SK-N-SH (cell line): ENCODE measurements at regions not wholly inside any gene's neighbourhood (a gene's known extent, or its start where the extent isn't known, plus 50 kb on each side); places are given as distances from the start of the nearest gene placed in this dataset.

Source experiments
- CTCF ChIA-PET: fragments of 300-600, 350-600 bp; formaldehyde crosslinking; extraction: SDS; loops from one replicate; lab custom pipeline; 2021; lab: Yijun Ruan, JAX
- POLR2A ChIA-PET: fragments of 350-600 bp; sonication (Branson Sonifier 250); formaldehyde crosslinking; extraction: SDS; loops from one replicate; lab custom pipeline; 2020; ENCODE audit warnings: antibody characterized with exemption, inconsistent platforms; lab: Yijun Ruan, JAX
- DNase-seq: peaks from one replicate; pipeline ENCODE4 v3.0.0; 2012
- H2AFZ ChIP-seq: fragments of 200-600 bp; sonication (generic); 2 replicates; pipeline ENCODE4 v1.8.1; 2016; ENCODE audit warnings: antibody characterized with exemption, mild to moderate bottlenecking, low read depth
- H3F3A ChIP-seq: fragments of 200-600 bp; sonication (generic); replicated peaks from 2 replicates; pipeline ENCODE3; 2016; ENCODE audit warnings: antibody characterized with exemption, mild to moderate bottlenecking; ENCODE audit not compliant: insufficient read depth
- H3K27ac ChIP-seq, 2 experiments: fragments of 200-500 bp in 1 of 2; fragments of 200-600 bp in 1 of 2; sonication (Bioruptor generic) in 1 of 2; sonication (generic), shearing (Covaris generic) in 1 of 2; 2 replicates each; pipeline versions ENCODE4 v1.5.1 to v1.6.1; 2014 to 2016; ENCODE audit warnings: low read depth in 2 of 2, inconsistent platforms in 1 of 2, low read length in 1 of 2, mild to moderate bottlenecking in 1 of 2, mixed read lengths in 1 of 2
- H3K27me3 ChIP-seq: fragments of 200-600 bp; sonication (generic), shearing (Covaris generic); 2 replicates; pipeline ENCODE4 v1.6.1; 2016; ENCODE audit warnings: mixed run types; ENCODE audit not compliant: insufficient read depth
- H3K36me3 ChIP-seq, 2 experiments: fragments of 200-500 bp in 1 of 2; fragments of 200-600 bp in 1 of 2; sonication (Bioruptor generic) in 1 of 2; sonication (generic) in 1 of 2; replicated peaks in 1 of 2; 2 replicates each; pipeline versions ENCODE3 to v1.5.1; 2014 to 2016; ENCODE audit warnings: low read length in 1 of 2, mild to moderate bottlenecking in 1 of 2; ENCODE audit not compliant: insufficient read depth in 2 of 2, control insufficient read depth in 1 of 2
- H3K4me1 ChIP-seq, 2 experiments: fragments of 200-500 bp in 1 of 2; fragments of 200-600 bp in 1 of 2; sonication (Bioruptor generic) in 1 of 2; sonication (generic), shearing (Covaris generic) in 1 of 2; 2 replicates each; pipeline versions ENCODE4 v1.5.1 to v1.6.1; 2014 to 2016; ENCODE audit warnings: low read depth in 1 of 2, low read length in 1 of 2, mixed run types in 1 of 2; ENCODE audit not compliant: insufficient read depth in 2 of 2, control insufficient read depth in 1 of 2
- H3K4me2 ChIP-seq: fragments of 200-600 bp; sonication (generic), shearing (Covaris generic); 2 replicates; pipeline ENCODE4 v1.6.1; 2017; ENCODE audit warnings: mixed run types
- H3K4me3 ChIP-seq, 2 experiments: fragments of 200-500 bp in 1 of 2; fragments of 200-600 bp in 1 of 2; sonication (Bioruptor generic) in 1 of 2; sonication (generic), shearing (Covaris generic) in 1 of 2; 2 replicates each; pipeline versions ENCODE4 v1.5.1 to v1.8.1; 2014 to 2016; ENCODE audit warnings: low read depth in 2 of 2, inconsistent platforms in 1 of 2, low read length in 1 of 2, mild to moderate bottlenecking in 1 of 2, mixed read lengths in 1 of 2, moderate library complexity in 1 of 2
- H3K79me2 ChIP-seq: fragments of 200-600 bp; sonication (generic); 2 replicates; pipeline ENCODE4 v1.8.1; 2017; ENCODE audit warnings: mild to moderate bottlenecking; ENCODE audit not compliant: insufficient read depth
- H3K9ac ChIP-seq: fragments of 200-600 bp; sonication (generic); 2 replicates; pipeline ENCODE4 v1.6.1; 2017; ENCODE audit warnings: mixed run types
- H3K9me2 ChIP-seq: fragments of 200-600 bp; sonication (generic); 2 replicates; pipeline ENCODE4 v1.6.1; 2017; ENCODE audit warnings: mixed run types
- H3K9me3 ChIP-seq: fragments of 200-600 bp; sonication (generic); 2 replicates; pipeline ENCODE4 v1.6.1; 2017; ENCODE audit warnings: mixed run types, mild to moderate bottlenecking, moderate library complexity
- H4K20me1 ChIP-seq: fragments of 200-600 bp; sonication (generic); 2 replicates; pipeline ENCODE4 v1.6.1; 2017; ENCODE audit warnings: mild to moderate bottlenecking, mixed run types; ENCODE audit not compliant: insufficient read depth
- CTCF ChIP-seq: fragments of 200-600 bp; sonication (generic); IDR thresholded peaks from 2 replicates; pipeline ENCODE4 v1.6.1; 2017; ENCODE audit warnings: antibody characterized with exemption, mild to moderate bottlenecking, moderate library complexity
- EP300 ChIP-seq, 2 experiments: IDR thresholded peaks; 2 replicates each; pipeline versions ENCODE4 v1.4.0 to v1.6.1; 2012; ENCODE audit warnings: borderline replicate concordance in 1 of 2, low read depth in 1 of 2, low read length in 1 of 2
- EZH2phosphoT487 ChIP-seq: fragments of 200-600 bp; sonication (generic); IDR thresholded peaks from 2 replicates; pipeline ENCODE4 v1.6.1; 2017; ENCODE audit warnings: low read depth, mixed run types, mild to moderate bottlenecking, antibody characterized with exemption, moderate library complexity, borderline replicate concordance
- FOSL2 ChIP-seq: IDR thresholded peaks from 2 replicates; pipeline ENCODE4 v1.4.0; 2012; ENCODE audit warnings: low read depth, mild to moderate bottlenecking, moderate library complexity, borderline replicate concordance
- FOXJ3 ChIP-seq: sonication (generic); formaldehyde crosslinking; IDR thresholded peaks from 2 replicates; pipeline ENCODE4 v1.5.1; 2020; ENCODE audit warnings: mild to moderate bottlenecking, missing genetic modification reagents
- FOXM1 ChIP-seq: IDR thresholded peaks from 2 replicates; pipeline ENCODE4 v1.4.0; 2012; ENCODE audit warnings: low read depth, mild to moderate bottlenecking
- GATA2 ChIP-seq: sonication (generic); formaldehyde crosslinking; IDR thresholded peaks from 2 replicates; pipeline ENCODE4 v1.5.0; 2020; ENCODE audit warnings: mild to moderate bottlenecking, missing genetic modification reagents
- IRF3 ChIP-seq: fragments of 150-350 bp; IDR thresholded peaks from 2 replicates; pipeline ENCODE4 v1.6.1; 2016; ENCODE audit warnings: mild to moderate bottlenecking, low read depth, low read length
- JUND ChIP-seq: IDR thresholded peaks from 2 replicates; pipeline ENCODE4 v1.4.0; 2012
- MXI1 ChIP-seq: IDR thresholded peaks from 2 replicates; pipeline ENCODE4 v1.6.1; 2012; ENCODE audit warnings: mild to moderate bottlenecking, low read depth, low read length, improper control_type of control experiment
- NFIC ChIP-seq: IDR thresholded peaks from 2 replicates; pipeline ENCODE4 v1.4.0; 2012; ENCODE audit warnings: borderline replicate concordance
- NRF1 ChIP-seq: IDR thresholded peaks from 2 replicates; pipeline ENCODE4 v1.6.1; 2012; ENCODE audit warnings: low read depth, mild to moderate bottlenecking, low read length
- PBX3 ChIP-seq: IDR thresholded peaks from 2 replicates; pipeline ENCODE4; 2012
- RAD21 ChIP-seq: IDR thresholded peaks from 2 replicates; pipeline ENCODE4 v1.6.1; 2012; ENCODE audit warnings: mild to moderate bottlenecking, low read length
- RCOR1 ChIP-seq: fragments of 150-350 bp; IDR thresholded peaks from 2 replicates; pipeline ENCODE4 v1.6.1; 2017; ENCODE audit warnings: antibody characterized with exemption, low read length
- REST ChIP-seq: IDR thresholded peaks from 2 replicates; pipeline ENCODE4 v1.6.1; 2012; ENCODE audit warnings: mild to moderate bottlenecking, low read depth, low read length, moderate library complexity
- RFX5 ChIP-seq: IDR thresholded peaks from 2 replicates; pipeline ENCODE4 v1.6.1; 2012; ENCODE audit warnings: mild to moderate bottlenecking, improper control_type of control experiment, low read length
- SIN3A ChIP-seq: IDR thresholded peaks from 2 replicates; pipeline ENCODE4 v1.6.1; 2012; ENCODE audit warnings: low read depth, mild to moderate bottlenecking, low read length, moderate library complexity, borderline replicate concordance
- SMC3 ChIP-seq: IDR thresholded peaks from 2 replicates; pipeline ENCODE4 v1.6.1; 2012; ENCODE audit warnings: low read depth, low read length, improper control_type of control experiment
- TCF12 ChIP-seq: IDR thresholded peaks from 2 replicates; pipeline ENCODE4 v1.4.0; 2012
- TEAD4 ChIP-seq: IDR thresholded peaks from 2 replicates; pipeline ENCODE4 v1.4.0; 2012; ENCODE audit warnings: mild to moderate bottlenecking, borderline replicate concordance; ENCODE audit not compliant: insufficient read depth
- YY1 ChIP-seq: IDR thresholded peaks from 2 replicates; pipeline ENCODE4 v1.4.0; 2012; ENCODE audit warnings: low read depth, mild to moderate bottlenecking
- ZBTB33 ChIP-seq: IDR thresholded peaks from 2 replicates; pipeline ENCODE4 v1.4.0; 2012; ENCODE audit warnings: low read depth, borderline replicate concordance
- WGBS: methylation state at CpG from one replicate; pipeline ENCODE4 v1.1.6; 2017; ENCODE audit warnings: low lambda C conversion rate; 5-methylcytosine and 5-hydroxymethylcytosine counted together

- Histone ChIP-seq H3K36me3 (no peaks in the 10 kb centered on the region), H3F3A (no peaks in the 10 kb centered on the region), H3K4me1 (no peaks in the 10 kb centered on the region), H4K20me1 (no peaks in the 10 kb centered on the region), H3K79me2 (no peaks in the 10 kb centered on the region), H3K4me2 (no peak overlapping the region), H3K4me3 (no peak overlapping the region), H3K9me3 (no peaks in the 10 kb centered on the region), H3K9ac (no peak overlapping the region), H2AFZ (no peak overlapping the region), H3K27me3 (peaks cover 14% of the 10 kb centered on the region; the same call in 1 of the 2 replicates), H3K9me2 (no peaks in the 10 kb centered on the region), H3K27ac (no peak overlapping the region)
- DNase-seq: peak; percentile 11
- 19% methylated on average over 7 of the region's 7 CpGs for WGBS
- ChIA-PET POLR2A (no interaction called here), CTCF (interaction anchor here (0.7 to 2.5 kb wide), 12 partner anchors 8 to 1245 kb away, joined by 3 to 17 read pairs (median 4); no protein-coding TSS in a partner anchor)
- TF ChIP-seq CTCF (peak; percentile 81), GATA2 (CRISPR knock-in tag) (no peak), RCOR1 (no peak), RFX5 (no peak), NFIC (no peak), FOSL2 (peak; percentile 21; the same call in 1 of the 2 replicates), FOXJ3 (CRISPR knock-in tag) (no peak), PBX3 (no peak), EP300 (IDR thresholded peaks at IDR 0.05; ENCODE audit: borderline replicate concordance in 1 of 2, low read depth in 1 of 2, low read length in 1 of 2) (no peak), FOXM1 (peak; percentile 26; the same call in 1 of the 2 replicates), IRF3 (no peak), EZH2phosphoT487 (no peak), SIN3A (no peak), REST (no peak), SMC3 (peak; percentile 42; the same call in 1 of the 2 replicates), MXI1 (no peak), NRF1 (no peak), ZBTB33 (no peak), RAD21 (peak; percentile 55), TEAD4 (0 out of 2 replicates have a peak, but pooled peaks have one; percentile 16), TCF12 (no peak), JUND (no peak), YY1 (no peak)
Measured at GRCh38 chr6:73969971-73970970, 274.3 kb downstream of the CD109 start.
